GM18951 (cell line): ENCODE measurements at regions not wholly inside any gene's neighbourhood (a gene's known extent, or its start where the extent isn't known, plus 50 kb on each side); places are given as distances from the start of the nearest gene placed in this dataset.

Experiments
- POLR2A ChIP-seq: IDR thresholded peaks from 4 replicates; pipeline ENCODE4 v1.6.1; 2011; ENCODE audit warnings: mild to moderate bottlenecking; ENCODE audit not compliant: insufficient read length, insufficient read depth; ENCODE audit errors: extremely low read depth
- in situ Hi-C: fragments of 300-500 bp; cut with MboI; formaldehyde crosslinking; loops from one replicate; pipeline ENCODE4 v1.12.0; 2022; ENCODE audit warnings: low sequenced_read_pairs, mixed read lengths, inconsistent platforms; ENCODE audit not compliant: unreplicated experiment

DNA sequence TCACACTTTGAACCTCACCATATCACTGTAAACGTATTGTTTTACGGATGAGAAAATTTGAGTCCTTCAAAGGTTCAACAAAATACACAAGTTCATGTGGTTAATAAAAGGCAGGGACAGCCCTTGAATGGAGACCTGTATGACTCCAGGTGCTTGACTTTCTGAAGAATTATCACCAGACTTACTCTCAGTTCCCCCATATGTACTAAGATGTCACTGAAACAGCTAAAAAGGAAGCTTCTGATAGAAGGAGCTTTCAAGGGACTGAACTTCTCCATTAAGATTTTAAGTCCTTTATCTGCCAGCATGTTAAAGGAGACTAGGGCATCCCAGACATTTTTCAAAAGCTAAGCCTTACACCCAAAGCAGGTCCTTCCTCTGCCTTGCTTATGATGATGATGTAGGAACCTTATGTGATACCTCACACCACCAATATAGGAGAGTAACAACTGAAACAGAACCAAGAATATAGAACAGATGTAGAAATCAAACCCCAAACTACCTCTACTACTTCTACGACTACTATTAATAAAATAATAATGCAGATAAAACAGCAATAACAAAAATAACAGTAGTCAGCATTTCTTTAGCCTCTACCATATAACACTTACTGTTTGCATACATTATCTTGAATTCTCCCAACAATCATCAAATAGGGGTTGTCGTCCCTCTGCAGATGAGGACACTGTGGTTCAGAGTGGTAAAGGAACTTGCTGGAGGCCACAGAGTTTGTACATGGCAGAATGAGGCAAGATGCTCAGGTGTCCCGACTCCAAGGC, 273.9 kb downstream of the ELAVL2 start:
- in situ Hi-C loops = no loop called here
- TF ChIP-seq POLR2A = no peak

DNA sequence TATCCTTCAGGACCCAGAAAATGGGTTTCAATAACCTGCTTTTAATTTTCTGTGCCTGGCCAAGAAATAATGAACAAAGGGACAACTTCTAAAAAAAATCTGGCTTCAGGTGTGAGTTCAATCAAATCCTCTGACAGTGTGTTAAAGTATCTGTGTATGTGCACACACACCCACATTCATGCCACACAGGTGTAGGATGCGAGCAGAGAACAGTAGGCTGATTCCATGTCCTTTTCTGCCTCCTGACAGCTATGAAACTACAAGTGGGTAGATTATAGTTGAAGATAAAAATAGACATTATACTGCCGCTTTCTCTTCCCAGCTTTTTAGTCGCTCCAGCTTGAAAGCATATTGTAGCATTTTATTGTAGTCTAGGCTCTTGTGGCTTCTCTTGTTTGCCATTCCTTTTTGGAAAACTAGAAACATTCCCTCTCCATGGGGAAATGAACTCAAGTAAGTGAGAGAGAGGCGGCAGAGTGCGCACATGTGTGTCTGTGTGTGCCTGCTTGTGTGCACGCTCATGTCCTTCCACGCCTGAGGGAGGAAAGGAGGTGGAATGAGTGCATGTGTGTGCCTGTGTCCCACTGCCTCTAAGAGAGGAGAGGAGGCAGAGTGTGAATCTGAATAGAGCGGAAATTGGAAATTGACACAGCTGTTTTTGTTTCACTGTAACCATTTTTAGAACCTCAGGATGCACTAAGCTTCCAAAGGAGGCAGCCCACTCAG, 273.0 kb downstream of the ELAVL2 start:
- no peak for TF ChIP-seq POLR2A
- in situ Hi-C loops = no loop called here

DNA sequence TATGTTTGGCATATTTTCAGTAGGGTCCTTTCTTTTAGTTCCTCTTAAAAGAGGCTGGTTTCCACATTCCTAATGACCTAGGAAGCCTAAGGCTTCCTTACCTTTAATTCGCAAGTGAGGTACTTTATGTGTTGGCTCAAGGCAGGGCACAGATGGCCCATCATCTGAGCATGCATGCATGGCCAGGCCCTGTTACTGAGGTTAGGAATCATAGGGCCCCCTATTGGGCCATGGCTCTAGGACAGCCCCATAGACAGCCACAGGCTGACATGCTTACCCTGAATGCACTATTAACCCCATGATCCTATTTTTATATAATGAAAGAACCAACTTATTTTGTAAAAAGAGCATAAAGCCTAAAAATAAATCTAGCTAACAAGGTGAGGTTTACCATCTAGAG, 271.4 kb downstream of the ELAVL2 start:
- TF ChIP-seq POLR2A = no peak
- in situ Hi-C loops = no loop called here

DNA sequence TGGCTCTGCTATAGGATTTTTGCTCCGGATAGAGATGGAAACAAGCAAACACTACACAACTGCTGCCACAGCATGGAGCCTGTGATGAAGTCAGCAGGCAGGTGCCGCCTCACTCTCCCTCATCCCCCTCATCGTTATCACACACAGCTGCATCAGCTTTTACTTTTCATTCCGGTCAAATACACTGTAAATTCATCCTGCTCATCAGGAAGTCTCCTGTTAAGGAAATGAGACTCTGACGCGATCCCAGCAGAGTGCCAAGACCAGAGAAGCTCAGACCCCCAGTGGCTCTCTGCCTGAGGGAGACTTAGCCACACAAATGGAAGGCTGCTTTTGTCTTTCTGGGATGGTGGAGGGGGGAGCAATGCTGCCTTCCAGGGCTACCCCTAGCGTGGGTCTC, 270.2 kb downstream of the ELAVL2 start:
- no peak for TF ChIP-seq POLR2A
- in situ Hi-C loops = no loop called here

DNA sequence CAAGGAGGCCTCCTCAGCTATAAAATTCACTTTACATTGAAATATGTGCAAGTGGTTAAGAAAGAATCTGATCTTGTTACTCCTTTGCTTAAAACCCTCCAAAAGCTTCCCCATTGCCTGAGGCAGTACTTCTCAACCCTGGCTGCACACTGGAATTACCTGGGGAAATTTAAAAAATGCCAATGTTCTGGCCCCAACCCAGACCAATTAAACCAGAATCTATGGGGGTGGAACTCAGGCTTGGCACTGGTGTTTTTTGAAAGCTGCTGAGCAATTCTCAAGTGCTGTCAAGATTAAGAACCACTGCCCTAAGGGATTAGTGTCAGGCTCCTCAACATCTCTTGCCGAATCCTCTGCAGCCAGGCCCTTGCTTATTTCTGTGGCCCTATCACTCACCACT, 269.6 kb downstream of the ELAVL2 start:
- no peak for TF ChIP-seq POLR2A
- in situ Hi-C loops = no loop called here

DNA sequence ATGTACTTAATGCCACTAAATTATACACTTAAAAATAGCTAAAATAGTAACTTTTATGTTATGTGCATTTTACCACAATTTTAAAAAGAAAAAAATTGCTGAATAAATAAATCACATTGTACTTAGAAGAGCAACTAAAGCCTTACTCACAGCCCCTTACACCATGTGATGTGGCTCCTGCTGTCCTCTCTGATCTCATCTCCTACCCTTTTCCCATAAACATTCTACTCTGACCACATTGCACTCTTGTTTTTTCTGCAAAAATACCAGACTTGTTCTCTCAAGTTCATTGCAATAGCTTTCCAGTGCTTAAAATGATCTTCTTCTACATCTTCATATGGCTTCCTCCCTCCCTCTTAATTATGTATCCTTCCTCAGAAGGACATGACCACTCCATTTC, 268.4 kb downstream of the ELAVL2 start:
- no peak for TF ChIP-seq POLR2A
- in situ Hi-C loops = no loop called here

DNA sequence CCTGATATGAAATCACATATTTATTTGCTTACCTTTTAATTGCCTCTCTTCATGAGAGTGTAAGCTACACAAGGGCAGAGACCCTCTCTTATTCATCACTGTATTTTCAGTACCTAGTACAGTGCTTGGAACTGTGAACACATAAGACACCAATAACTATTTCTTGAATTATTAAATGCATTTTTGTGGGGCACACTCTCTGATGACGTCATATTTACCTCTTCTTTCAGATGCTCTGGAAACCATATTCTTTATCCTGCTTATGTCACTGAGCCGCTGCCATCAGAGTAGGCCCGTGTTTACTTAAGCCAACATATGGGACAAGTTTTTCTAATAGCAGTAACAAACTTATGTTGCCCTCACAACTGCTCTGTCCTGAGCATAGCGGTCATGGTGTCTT, 266.5 kb downstream of the ELAVL2 start:
- in situ Hi-C loops = no loop called here

DNA sequence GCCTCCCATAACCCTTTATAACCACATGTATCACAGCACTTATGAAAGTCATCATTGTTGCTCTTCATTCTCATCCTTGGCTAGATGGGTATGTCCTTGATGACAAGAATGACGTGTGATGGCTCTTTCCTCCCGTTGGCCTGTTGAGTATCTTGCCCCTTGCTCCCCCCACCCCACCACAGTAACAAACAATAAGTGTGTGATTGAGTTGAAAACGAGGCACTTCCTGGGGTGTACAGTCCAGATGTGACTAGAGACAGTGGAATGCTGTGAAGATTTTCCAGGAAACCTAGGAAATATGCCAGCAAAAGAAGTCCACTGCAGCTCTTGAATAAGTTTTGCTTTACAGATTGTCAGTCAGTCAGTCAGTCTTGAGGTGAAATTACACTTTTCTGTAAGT, 262.5 kb downstream of the ELAVL2 start:
- in situ Hi-C loops = no loop called here
- no peak for TF ChIP-seq POLR2A

More for the DNA sequence above, 266.5 kb downstream of the ELAVL2 start:
- TF ChIP-seq POLR2A = no peak

DNA sequence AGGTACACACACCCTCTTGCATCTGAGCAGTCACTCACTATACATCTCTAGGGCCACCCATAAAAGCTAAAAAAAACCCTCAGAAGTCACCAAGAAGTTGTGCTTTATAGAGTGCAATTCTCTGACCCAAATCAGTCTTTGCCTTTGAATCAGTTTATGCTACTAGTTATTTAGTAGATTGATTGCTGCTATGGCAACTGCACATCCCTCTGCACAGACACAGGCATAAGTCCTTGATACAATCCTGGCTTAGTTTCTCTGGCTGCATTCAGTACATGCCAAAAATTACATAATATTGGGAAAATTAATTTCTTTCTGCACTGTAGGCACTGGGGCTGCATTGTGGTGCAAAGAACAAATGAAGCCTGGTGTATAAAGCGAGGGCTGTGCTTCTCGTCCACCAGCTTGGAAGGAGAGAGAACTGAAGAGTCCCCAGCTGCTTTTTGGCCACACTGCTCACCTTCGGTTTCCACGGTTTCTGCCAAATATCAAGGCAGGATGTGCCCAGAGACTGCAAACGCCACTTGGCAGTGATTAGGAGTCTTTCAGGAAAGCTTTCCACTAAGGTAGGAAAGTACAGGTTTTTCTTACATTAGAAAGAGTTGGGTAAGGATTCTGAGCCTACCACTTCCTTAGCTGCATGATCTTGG, 258.4 kb downstream of the ELAVL2 start:
- in situ Hi-C loops = no loop called here
- no peak for TF ChIP-seq POLR2A

DNA sequence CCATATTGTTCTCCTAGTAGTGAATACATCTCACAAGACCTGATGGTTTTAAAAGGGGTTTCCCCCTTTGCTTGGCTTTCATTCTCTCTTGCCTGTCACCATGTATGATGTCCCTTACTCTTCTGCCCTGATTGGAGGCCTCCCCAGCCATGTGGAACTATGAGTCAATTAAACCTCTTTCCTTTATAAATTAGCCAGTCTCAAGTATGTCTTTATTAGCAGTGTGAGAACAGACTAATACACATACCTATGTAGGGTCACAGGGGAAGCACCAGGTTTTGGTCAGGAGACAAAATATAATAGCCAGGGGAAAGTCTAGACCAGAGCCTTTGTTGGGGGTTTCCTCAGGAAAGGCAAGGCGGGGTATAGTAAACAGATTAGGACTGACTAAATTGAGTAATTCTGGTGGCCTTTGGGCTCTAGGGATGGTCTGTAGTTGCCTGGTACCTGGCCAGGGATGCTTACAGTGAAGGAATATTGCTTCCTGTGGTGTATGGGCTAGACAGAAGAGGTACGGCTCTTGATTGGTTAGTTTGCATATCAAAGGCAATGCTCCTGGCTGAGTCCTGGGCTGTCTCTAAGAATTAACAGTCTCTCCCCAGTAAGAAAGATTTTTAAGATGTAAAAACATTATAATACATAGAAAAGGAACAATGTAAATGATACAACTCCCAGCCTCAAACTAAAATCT, 254.5 kb downstream of the ELAVL2 start:
- no peak for TF ChIP-seq POLR2A
- in situ Hi-C loops = no loop called here

DNA sequence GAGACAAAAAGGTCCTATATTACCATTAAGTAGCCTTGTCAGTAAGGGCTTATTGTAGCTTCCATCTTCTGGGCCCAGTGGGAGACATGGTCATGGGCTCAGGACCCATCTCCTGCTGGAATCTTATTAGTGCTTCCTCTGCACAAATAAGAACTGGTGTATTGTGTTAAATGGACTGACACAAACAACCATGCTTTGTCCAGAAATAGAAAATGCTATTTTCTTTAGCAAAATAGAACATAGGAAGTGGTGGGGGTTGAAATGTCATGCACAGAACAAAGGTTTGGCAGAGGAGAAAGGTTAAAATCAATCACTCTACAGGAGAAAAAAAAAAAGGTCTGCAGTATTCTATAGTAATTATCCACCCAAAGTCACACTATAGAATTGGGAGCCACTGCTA, 252.2 kb downstream of the ELAVL2 start:
- in situ Hi-C loops = no loop called here
- no peak for TF ChIP-seq POLR2A

DNA sequence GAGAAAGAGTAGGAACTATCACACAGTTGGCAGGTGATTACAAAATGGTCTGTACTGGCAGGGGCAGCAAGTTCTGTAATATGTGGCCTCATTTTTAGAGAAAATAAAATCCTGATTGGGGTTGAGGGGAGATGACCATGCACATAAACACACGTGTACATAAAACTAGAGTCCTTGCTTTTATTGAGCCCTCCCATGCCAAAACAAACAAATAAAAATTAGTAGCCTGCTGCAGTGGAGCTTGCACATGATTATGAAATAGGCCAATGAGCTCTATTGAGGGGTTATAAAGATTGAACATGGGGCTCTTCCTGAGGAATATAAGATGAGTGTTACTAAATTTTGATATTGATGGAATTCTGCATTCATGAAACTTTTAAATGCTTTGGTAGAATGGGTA, 248.4 kb downstream of the ELAVL2 start:
- in situ Hi-C loops = no loop called here
- TF ChIP-seq POLR2A = no peak

DNA sequence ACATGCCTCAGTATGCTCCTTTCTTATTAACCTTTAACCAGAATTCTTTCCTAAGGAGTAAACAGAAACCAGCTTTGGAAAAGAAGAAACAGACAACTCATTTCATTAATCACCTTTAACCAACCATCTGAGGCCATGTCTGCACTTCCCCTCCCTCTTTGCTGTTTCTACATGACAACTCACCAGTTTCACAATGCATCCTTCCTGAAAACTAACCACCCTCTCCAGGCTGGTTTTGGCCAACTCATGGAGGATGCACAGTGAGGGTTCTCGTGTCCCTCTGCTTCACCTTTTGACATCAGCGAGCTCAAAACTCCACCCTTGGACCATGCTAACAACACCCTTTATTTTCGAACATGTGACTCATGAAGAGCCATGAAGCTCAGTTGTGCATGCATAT, 244.1 kb downstream of the ELAVL2 start:
- no peak for TF ChIP-seq POLR2A
- in situ Hi-C loops = no loop called here

DNA sequence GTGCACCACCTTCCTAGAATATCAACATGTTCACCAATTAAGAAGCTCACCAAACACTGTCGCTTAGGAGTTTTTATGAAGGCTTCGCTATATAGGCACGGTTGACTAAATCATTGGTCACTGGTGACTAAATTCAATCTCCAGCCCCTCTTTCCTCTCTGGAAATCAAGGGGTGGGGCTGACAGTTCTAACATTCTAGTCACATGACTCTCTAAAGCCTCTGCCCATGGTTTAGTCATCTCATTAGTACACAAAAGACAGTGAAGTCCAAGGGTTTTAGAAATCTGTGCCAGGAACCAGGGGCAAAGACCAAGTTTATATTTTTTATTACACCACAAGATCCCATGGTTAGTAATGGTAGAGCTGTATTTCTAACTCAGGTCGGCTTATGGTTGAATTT, 243.2 kb downstream of the ELAVL2 start:
- no peak for TF ChIP-seq POLR2A
- in situ Hi-C loops = no loop called here

DNA sequence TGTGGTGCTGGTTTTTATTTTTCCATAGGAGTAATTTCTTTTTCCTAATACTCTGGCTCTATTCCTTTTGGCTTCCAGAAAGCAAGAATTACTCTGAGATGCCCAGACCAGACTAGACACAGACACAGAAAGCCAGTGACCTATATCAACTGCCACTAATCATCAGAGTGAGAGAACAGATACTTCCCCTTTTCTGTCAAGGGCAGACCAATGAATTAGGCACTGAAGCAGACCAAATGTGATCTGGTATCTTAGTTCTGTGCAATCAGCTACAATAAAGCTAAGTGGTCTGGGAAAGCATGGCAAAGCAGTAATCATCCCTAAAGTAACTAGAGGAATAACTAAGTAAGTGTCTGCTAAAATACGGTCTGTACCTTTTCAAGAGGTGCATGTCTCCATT, 239.1 kb downstream of the ELAVL2 start:
- no peak for TF ChIP-seq POLR2A
- in situ Hi-C loops = no loop called here
